Fibroblast of pulmonary artery (primary cell): ENCODE measurements at regions not wholly inside any gene's neighbourhood (a gene's known extent, or its start where the extent isn't known, plus 50 kb on each side); places are given as distances from the start of the nearest gene placed in this dataset.

Source experiments
- DNase-seq: peaks from one replicate; pipeline ENCODE4 v3.0.0-alpha.2; 2010; ENCODE audit warnings: low read depth
- H3K4me3 ChIP-seq: replicated peaks from 2 replicates; pipeline ENCODE4 v1.5.1; 2011; ENCODE audit warnings: low read depth, mild to moderate bottlenecking, control low read depth, low read length, moderate library complexity
- TF ChIP-seq, protein P1 (sequence below): IDR thresholded peaks from 2 replicates; pipeline ENCODE4 v1.5.1; 2011; ENCODE audit warnings: mild to moderate bottlenecking, control low read depth, low read length, inconsistent platforms; ENCODE audit errors: missing control alignments

GRCh38 chr15:66644869-66645268, 57.2 kb upstream of the SMAD6 start:
- TF ChIP-seq, protein P1, sequence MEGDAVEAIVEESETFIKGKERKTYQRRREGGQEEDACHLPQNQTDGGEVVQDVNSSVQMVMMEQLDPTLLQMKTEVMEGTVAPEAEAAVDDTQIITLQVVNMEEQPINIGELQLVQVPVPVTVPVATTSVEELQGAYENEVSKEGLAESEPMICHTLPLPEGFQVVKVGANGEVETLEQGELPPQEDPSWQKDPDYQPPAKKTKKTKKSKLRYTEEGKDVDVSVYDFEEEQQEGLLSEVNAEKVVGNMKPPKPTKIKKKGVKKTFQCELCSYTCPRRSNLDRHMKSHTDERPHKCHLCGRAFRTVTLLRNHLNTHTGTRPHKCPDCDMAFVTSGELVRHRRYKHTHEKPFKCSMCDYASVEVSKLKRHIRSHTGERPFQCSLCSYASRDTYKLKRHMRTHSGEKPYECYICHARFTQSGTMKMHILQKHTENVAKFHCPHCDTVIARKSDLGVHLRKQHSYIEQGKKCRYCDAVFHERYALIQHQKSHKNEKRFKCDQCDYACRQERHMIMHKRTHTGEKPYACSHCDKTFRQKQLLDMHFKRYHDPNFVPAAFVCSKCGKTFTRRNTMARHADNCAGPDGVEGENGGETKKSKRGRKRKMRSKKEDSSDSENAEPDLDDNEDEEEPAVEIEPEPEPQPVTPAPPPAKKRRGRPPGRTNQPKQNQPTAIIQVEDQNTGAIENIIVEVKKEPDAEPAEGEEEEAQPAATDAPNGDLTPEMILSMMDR: no peak
- no peak overlapping the region for H3K4me3 ChIP-seq
- DNase-seq: peak; percentile 52

GRCh38 chr15:66646308-66646707, 55.7 kb upstream of the SMAD6 start:
- TF ChIP-seq, protein P1: no peak
- peak; percentile 56 for DNase-seq
- no peak overlapping the region for H3K4me3 ChIP-seq

DNA sequence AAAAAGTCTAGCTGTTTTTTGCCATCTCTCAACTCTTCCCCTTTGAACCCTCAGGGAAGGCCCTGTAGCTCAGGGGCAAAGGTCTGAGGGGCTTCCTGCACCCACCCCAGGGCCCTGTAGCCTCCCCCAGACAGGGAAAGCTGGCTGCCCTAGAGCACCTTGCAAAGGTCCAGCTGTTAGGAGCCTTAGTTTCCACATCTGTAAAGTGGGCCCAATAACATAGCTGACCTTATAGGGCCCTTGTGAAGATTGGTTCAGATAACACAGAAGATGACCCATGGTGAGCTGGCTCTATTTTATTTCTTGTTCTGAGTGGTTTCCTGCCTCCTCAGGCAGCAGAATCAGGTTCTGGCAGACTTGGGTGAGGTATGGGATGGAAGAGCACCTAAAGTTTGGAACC, 55.2 kb upstream of the SMAD6 start:
- H3K4me3 ChIP-seq: no peak overlapping the region
- DNase-seq: no peak
- TF ChIP-seq, protein P1: no peak

DNA sequence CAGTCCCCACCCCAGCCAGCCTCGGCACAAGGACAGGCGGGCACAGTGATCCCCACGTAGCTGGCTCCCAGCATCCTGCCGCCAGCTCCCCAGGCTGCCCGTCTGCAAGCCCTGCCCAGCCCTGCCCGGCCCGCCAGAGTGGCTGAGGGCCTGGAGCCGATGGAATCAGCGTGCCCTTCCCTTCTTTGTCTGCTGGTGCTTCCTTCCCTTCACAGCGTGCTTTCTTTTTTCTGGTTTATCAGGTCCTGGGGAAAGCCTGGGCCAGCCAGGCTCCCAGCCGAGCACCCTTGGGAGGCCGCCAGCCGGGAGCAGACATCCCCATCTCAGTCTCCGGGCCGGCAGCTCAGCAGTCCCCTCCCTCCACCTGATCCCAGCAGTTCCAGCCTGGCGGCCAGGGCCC, 54.7 kb upstream of the SMAD6 start:
- peak; percentile 44 for DNase-seq
- H3K4me3 ChIP-seq: no peak overlapping the region
- TF ChIP-seq, protein P1: no peak

GRCh38 chr15:66648588-66648987, 53.4 kb upstream of the SMAD6 start:
- no peak overlapping the region for H3K4me3 ChIP-seq
- TF ChIP-seq, protein P1: no peak
- DNase-seq: no peak

- no peak overlapping the region for H3K4me3 ChIP-seq
- no peak for DNase-seq
- TF ChIP-seq, protein P1: no peak
Observed at GRCh38 chr15:66649235-66649984, 52.6 kb upstream of the SMAD6 start.

DNA sequence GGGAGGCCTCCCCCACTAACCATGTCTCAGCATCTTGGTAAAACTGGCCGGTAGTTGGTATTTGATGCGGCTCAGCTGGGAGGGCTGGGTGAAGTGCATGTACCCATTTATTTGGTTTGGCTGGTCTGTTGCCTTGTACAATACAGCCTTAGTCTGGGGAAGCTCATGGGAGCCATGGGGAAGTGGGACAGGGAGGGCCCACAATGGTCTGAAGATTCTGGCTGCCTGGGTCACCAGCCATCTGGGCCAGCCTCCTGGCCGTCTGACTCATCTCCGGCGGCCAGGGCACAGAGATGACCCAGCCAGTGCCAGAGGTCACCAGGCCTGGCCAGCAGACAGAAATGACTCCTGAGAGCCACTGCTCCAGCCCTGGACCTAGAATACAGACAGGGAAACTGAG, 51.6 kb upstream of the SMAD6 start:
- H3K4me3 ChIP-seq: no peak overlapping the region
- TF ChIP-seq, protein P1: no peak
- no peak for DNase-seq
